ENCODE measurements at regions not wholly inside any gene's neighbourhood (a gene's known extent, or its start where the extent isn't known, plus 50 kb on each side); places are given as distances from the start of the nearest gene placed in this dataset.

DNA sequence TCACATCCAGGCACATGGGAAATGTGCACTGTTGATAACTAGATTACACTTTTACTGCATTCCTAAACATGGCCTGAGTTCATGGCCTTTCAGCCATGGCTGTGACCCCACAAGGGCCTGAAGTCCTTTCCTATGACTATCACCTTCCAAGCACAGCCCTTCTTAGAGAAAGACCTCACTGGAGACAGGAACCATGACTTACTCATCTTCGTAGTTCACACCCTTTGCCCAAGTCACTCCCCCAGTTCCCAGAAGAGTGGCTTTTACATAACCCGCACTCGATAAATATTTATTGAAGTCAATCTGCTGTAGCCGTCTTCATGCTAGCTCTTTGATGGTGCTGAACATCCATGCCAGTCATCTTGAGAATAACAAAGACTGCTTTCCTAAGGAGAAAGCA is 632.5 kb upstream of the NRP1 start:
- TF ChIP-seq ZNF274 (IDR thresholded peaks at IDR 0.05; ENCODE audit: low read depth, low read length), result no peak
- no peak for TF ChIP-seq SUZ12 (IDR thresholded peaks at IDR 0.05; ENCODE audit: extremely low read depth, insufficient read depth, insufficient read length)

Data from NT2/D1 (cell line).